H1 (cell line): ENCODE measurements at regions not wholly inside any gene's neighbourhood (a gene's known extent, or its start where the extent isn't known, plus 50 kb on each side); places are given as distances from the start of the nearest gene placed in this dataset.

Experiments
- BCL11A ChIP-seq, 2 experiments: IDR thresholded peaks; one replicate each; pipeline ENCODE4 v1.6.1; 2011; ENCODE audit warnings: low read depth in 2 of 2, low read length in 2 of 2, mild to moderate bottlenecking in 2 of 2
- CREB1 ChIP-seq: IDR thresholded peaks from 2 replicates; pipeline ENCODE4 v1.6.1; 2012; ENCODE audit warnings: inconsistent platforms
- NRF1 ChIP-seq: IDR thresholded peaks from 2 replicates; pipeline ENCODE4 v1.6.1; 2011; ENCODE audit warnings: mild to moderate bottlenecking, low read depth, low read length, improper control_type of control experiment
- SUZ12 ChIP-seq: fragments of 200-600 bp; sonication (generic); IDR thresholded peaks from 2 replicates; pipeline ENCODE4 v1.6.1; 2012; ENCODE audit warnings: mild to moderate bottlenecking, inconsistent platforms, low read length, moderate library complexity, mixed read lengths
- TF ChIP-seq, protein P1 (sequence below), 3 experiments: IDR thresholded peaks; 1 replicate in 2 of 3; 2 replicates in 1 of 3; pipeline versions ENCODE4 v1.5.1 to v1.6.1; 2011; ENCODE audit warnings: low read length in 3 of 3, mild to moderate bottlenecking in 3 of 3, inconsistent platforms in 2 of 3, low read depth in 1 of 3, moderate library complexity in 1 of 3; ENCODE audit not compliant: insufficient read depth in 1 of 3; ENCODE audit errors: control extremely low read depth in 1 of 3

DNA sequence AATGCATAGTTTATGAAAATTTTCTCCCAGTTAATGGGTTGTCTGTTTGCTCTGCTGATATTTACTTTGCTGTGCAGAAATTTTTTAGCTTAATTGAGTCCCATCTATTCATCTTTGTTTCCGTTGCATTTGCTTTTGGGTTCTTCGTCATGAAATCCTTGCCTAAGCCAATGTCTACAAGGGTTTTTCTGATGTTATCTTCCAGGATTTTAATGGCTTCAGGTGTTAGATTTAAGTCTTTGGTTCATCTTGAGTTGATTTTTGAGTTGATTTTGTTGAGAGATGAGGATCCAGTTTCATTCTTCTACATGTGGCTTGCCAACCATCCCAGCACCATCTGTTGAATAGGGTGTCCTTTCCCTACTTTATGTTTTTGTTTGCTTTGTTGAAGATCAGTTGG is 85.2 kb downstream of the DRAM2 start (continued):
- TF ChIP-seq, protein P1, sequence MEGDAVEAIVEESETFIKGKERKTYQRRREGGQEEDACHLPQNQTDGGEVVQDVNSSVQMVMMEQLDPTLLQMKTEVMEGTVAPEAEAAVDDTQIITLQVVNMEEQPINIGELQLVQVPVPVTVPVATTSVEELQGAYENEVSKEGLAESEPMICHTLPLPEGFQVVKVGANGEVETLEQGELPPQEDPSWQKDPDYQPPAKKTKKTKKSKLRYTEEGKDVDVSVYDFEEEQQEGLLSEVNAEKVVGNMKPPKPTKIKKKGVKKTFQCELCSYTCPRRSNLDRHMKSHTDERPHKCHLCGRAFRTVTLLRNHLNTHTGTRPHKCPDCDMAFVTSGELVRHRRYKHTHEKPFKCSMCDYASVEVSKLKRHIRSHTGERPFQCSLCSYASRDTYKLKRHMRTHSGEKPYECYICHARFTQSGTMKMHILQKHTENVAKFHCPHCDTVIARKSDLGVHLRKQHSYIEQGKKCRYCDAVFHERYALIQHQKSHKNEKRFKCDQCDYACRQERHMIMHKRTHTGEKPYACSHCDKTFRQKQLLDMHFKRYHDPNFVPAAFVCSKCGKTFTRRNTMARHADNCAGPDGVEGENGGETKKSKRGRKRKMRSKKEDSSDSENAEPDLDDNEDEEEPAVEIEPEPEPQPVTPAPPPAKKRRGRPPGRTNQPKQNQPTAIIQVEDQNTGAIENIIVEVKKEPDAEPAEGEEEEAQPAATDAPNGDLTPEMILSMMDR (IDR thresholded peaks at IDR 0.05; ENCODE audit: control extremely low read depth in 1 of 3, insufficient read depth in 1 of 3, low read depth in 1 of 3, low read length in 3 of 3): no peak
- TF ChIP-seq BCL11A (IDR thresholded peaks at IDR 0.05; ENCODE audit: low read depth in 2 of 2, low read length in 2 of 2): no peak
- TF ChIP-seq SUZ12: no peak
- no peak for TF ChIP-seq NRF1
- no peak for TF ChIP-seq CREB1
- TF ChIP-seq, all 59 proteins: peak for 0
